Neural progenitor cell (in vitro differentiated cells): ENCODE measurements at regions not wholly inside any gene's neighbourhood (a gene's known extent, or its start where the extent isn't known, plus 50 kb on each side); places are given as distances from the start of the nearest gene placed in this dataset.

Experiments used
- DNase-seq: peaks from one replicate; pipeline ENCODE4 v3.0.0-alpha.2; 2016; ENCODE audit warnings: low spot score
- H2AFZ ChIP-seq: fragments of 200-600 bp; sonication (generic); replicated peaks from 2 replicates; pipeline ENCODE4 v1.6.1; 2016; ENCODE audit warnings: antibody characterized with exemption
- H3F3A ChIP-seq: fragments of 200-600 bp; sonication (generic); 2 replicates; pipeline ENCODE4 v1.6.1; 2016; ENCODE audit warnings: antibody characterized with exemption, low read depth
- H3K27ac ChIP-seq: fragments of 200-600 bp; sonication (generic); 2 replicates; pipeline ENCODE4 v1.5.1; 2016; ENCODE audit warnings: mild to moderate bottlenecking
- H3K27me3 ChIP-seq: fragments of 200-600 bp; sonication (generic); 2 replicates; pipeline ENCODE4 v1.6.1; 2016; ENCODE audit warnings: mild to moderate bottlenecking, moderate library complexity
- H3K36me3 ChIP-seq: fragments of 200-600 bp; sonication (generic); 2 replicates; pipeline ENCODE4 v1.5.1; 2016
- H3K4me1 ChIP-seq: fragments of 200-600 bp; sonication (generic); 2 replicates; pipeline ENCODE4 v1.6.1; 2016; ENCODE audit warnings: mixed run types
- H3K4me2 ChIP-seq: fragments of 200-600 bp; sonication (generic); 2 replicates; pipeline ENCODE4 v1.6.1; 2016
- H3K4me3 ChIP-seq: fragments of 200-600 bp; sonication (generic); 2 replicates; pipeline ENCODE4 v1.5.1; 2016
- H3K79me2 ChIP-seq: fragments of 200-600 bp; sonication (generic); 2 replicates; pipeline ENCODE4 v1.6.1; 2016; ENCODE audit warnings: low read depth
- H3K9ac ChIP-seq: fragments of 200-600 bp; sonication (generic); 2 replicates; pipeline ENCODE4 v1.6.1; 2016
- H3K9me3 ChIP-seq: fragments of 200-600 bp; sonication (generic); 2 replicates; pipeline ENCODE4 v1.5.1; 2016; ENCODE audit warnings: low read depth
- H4K20me1 ChIP-seq: fragments of 200-600 bp; sonication (generic); 2 replicates; pipeline ENCODE4 v1.6.1; 2016; ENCODE audit warnings: low read depth
- H3K27ac Mint-ChIP-seq: 3 replicates; pipeline ENCODE4 v1.8.0; 2021; ENCODE audit warnings: mixed read lengths
- H3K27me3 Mint-ChIP-seq: 2 replicates; pipeline ENCODE4 v1.8.0; 2022; ENCODE audit warnings: low read depth, mild to moderate bottlenecking, inconsistent platforms, moderate library complexity, mixed read lengths; ENCODE audit not compliant: insufficient read depth
- H3K36me3 Mint-ChIP-seq: 3 replicates; pipeline ENCODE4 v1.8.0; 2021; ENCODE audit warnings: mixed read lengths
- H3K4me1 Mint-ChIP-seq: 3 replicates; pipeline ENCODE4 v1.8.0; 2021; ENCODE audit warnings: mixed read lengths
- H3K4me3 Mint-ChIP-seq: 3 replicates; pipeline ENCODE4 v1.8.0; 2021; ENCODE audit warnings: mild to moderate bottlenecking, moderate library complexity, mixed read lengths
- H3K9me3 Mint-ChIP-seq: 3 replicates; pipeline ENCODE4 v1.8.0; 2020; ENCODE audit warnings: mixed read lengths
- CTCF ChIP-seq: fragments of 200-600 bp; sonication (generic); IDR thresholded peaks from 2 replicates; pipeline ENCODE4 v1.5.1; 2017; ENCODE audit warnings: antibody characterized with exemption, mild to moderate bottlenecking
- EZH2 ChIP-seq: fragments of 200-600 bp; sonication (generic); IDR thresholded peaks from 2 replicates; pipeline ENCODE4 v1.6.1; 2017; ENCODE audit warnings: antibody characterized with exemption, mild to moderate bottlenecking, moderate library complexity
- EZH2phosphoT487 ChIP-seq: fragments of 200-600 bp; sonication (generic); IDR thresholded peaks from 2 replicates; pipeline ENCODE4 v1.6.1; 2017; ENCODE audit warnings: antibody characterized with exemption

GRCh38 chr2:16322308-16323125, 343.1 kb downstream of the CYRIA start:
- H3K4me1 ChIP-seq = peaks cover 71% of the 10 kb centered on the region
- no peak overlapping the region for H3K4me3 ChIP-seq
- H3K27me3 ChIP-seq = no peaks in the 10 kb centered on the region
- H4K20me1 ChIP-seq = no peaks in the 10 kb centered on the region
- H3K4me1 Mint-ChIP-seq = peaks cover 82% of the 10 kb centered on the region
- H3K9ac ChIP-seq = no peak overlapping the region
- H2AFZ ChIP-seq = no peak overlapping the region
- peak overlapping the region; percentile 27 for H3K4me3 Mint-ChIP-seq
- H3K9me3 Mint-ChIP-seq = no peaks in the 10 kb centered on the region
- no peaks in the 10 kb centered on the region for H3K36me3 ChIP-seq
- no peak overlapping the region for H3K27ac ChIP-seq
- H3K27ac Mint-ChIP-seq = no peak overlapping the region
- DNase-seq = no peak
- peaks cover 9% of the 10 kb centered on the region for H3K27me3 Mint-ChIP-seq
- no peak overlapping the region for H3K4me2 ChIP-seq
- H3K36me3 Mint-ChIP-seq = no peaks in the 10 kb centered on the region
- no peaks in the 10 kb centered on the region for H3K9me3 ChIP-seq
- TF ChIP-seq EZH2 = no peak
- no peak for TF ChIP-seq CTCF
- no peak for TF ChIP-seq EZH2phosphoT487
- H3F3A ChIP-seq = peaks cover 18% of the 10 kb centered on the region
- H3K79me2 ChIP-seq = no peaks in the 10 kb centered on the region

- H3K27me3 Mint-ChIP-seq = peaks cover 9% of the 10 kb centered on the region
- no peak overlapping the region for H3K4me3 ChIP-seq
These were observed 343.8 kb downstream of the CYRIA start for GRCh38 chr2:16321872-16322271.

GRCh38 chr2:16321256-16321655, 344.4 kb downstream of the CYRIA start:
- H3K4me3 ChIP-seq = no peak overlapping the region

More at GRCh38 chr2:16321872-16322271, 343.8 kb downstream of the CYRIA start:
- H3K27ac Mint-ChIP-seq = no peak overlapping the region
- no peaks in the 10 kb centered on the region for H3K36me3 Mint-ChIP-seq
- Histone ChIP-seq H2AFZ (no peak overlapping the region), H3K9me3 (no peaks in the 10 kb centered on the region), H3K36me3 (no peaks in the 10 kb centered on the region), H3K79me2 (no peaks in the 10 kb centered on the region), H3K4me2 (no peak overlapping the region), H4K20me1 (no peaks in the 10 kb centered on the region), H3K27ac (no peak overlapping the region), H3F3A (peaks cover 17% of the 10 kb centered on the region), H3K9ac (no peak overlapping the region), H3K27me3 (no peaks in the 10 kb centered on the region), H3K4me1 (peaks cover 65% of the 10 kb centered on the region)
- DNase-seq = peak; percentile 43
- TF ChIP-seq EZH2phosphoT487 = no peak
- no peak for TF ChIP-seq EZH2
- TF ChIP-seq CTCF = peak; percentile 47
- H3K4me1 Mint-ChIP-seq = peaks cover 80% of the 10 kb centered on the region
- H3K9me3 Mint-ChIP-seq = no peaks in the 10 kb centered on the region
- peak overlapping the region; percentile 6 for H3K4me3 Mint-ChIP-seq

More at GRCh38 chr2:16321256-16321655, 344.4 kb downstream of the CYRIA start:
- peaks cover 79% of the 10 kb centered on the region for H3K4me1 Mint-ChIP-seq
- Histone ChIP-seq H3K4me2 (peak overlapping the region; percentile 51), H3K27ac (no peak overlapping the region), H3K79me2 (no peaks in the 10 kb centered on the region), H3F3A (peaks cover 13% of the 10 kb centered on the region), H3K9ac (no peak overlapping the region), H3K9me3 (no peaks in the 10 kb centered on the region), H3K4me1 (peaks cover 59% of the 10 kb centered on the region), H4K20me1 (no peaks in the 10 kb centered on the region), H3K27me3 (no peaks in the 10 kb centered on the region), H2AFZ (no peak overlapping the region), H3K36me3 (no peaks in the 10 kb centered on the region)
- H3K36me3 Mint-ChIP-seq = no peaks in the 10 kb centered on the region
- H3K27ac Mint-ChIP-seq = peak overlapping the region; percentile 55
- H3K27me3 Mint-ChIP-seq = peaks cover 9% of the 10 kb centered on the region
- H3K4me3 Mint-ChIP-seq = no peak overlapping the region
- DNase-seq = no peak
- H3K9me3 Mint-ChIP-seq = no peaks in the 10 kb centered on the region
- TF ChIP-seq EZH2 (no peak), CTCF (no peak), EZH2phosphoT487 (no peak)
